Heart right ventricle (tissue), 16 donors: ENCODE measurements at regions not wholly inside any gene's neighbourhood (a gene's known extent, or its start where the extent isn't known, plus 50 kb on each side); places are given as distances from the start of the nearest gene placed in this dataset.
A peak's percentile ranks its signal among the peaks of the same experiment; 100 is the strongest.

ENCODE experiments used
- ATAC-seq, 8 donors: fragments of 200-7000 bp; cut with Tn5 transposase; one replicate each; pipeline ENCODE4 v1.9.1; 2020; ENCODE audit warnings: mild to moderate bottlenecking in 8 of 8, moderate library complexity in 8 of 8, moderate number of reproducible peaks in 1 of 8
- DNase-seq, 2 donors: peaks; one replicate each; pipeline ENCODE4 v3.0.0-alpha.2; 2020
- H3K27ac ChIP-seq, 10 donors: fragments of 200-600 bp; sonication (generic) in 2 of 10; one replicate each; pipeline versions ENCODE4 v1.5.0 to v1.8.0; 2020 to 2022; ENCODE audit warnings: mild to moderate bottlenecking in 3 of 10
- H3K27me3 ChIP-seq, 7 donors: fragments of 200-600 bp; one replicate each; pipeline ENCODE4 v1.8.0; 2021 to 2022; ENCODE audit warnings: mild to moderate bottlenecking in 2 of 7
- H3K36me3 ChIP-seq, 9 donors: fragments of 200-600 bp; sonication (generic) in 1 of 9; one replicate each; pipeline versions ENCODE4 v1.5.0 to v1.8.0; 2020 to 2022; ENCODE audit warnings: mild to moderate bottlenecking in 2 of 9
- H3K4me1 ChIP-seq, 9 donors: fragments of 200-600 bp; sonication (generic) in 1 of 9; one replicate each; pipeline versions ENCODE4 v1.5.0 to v1.8.0; 2020 to 2022; ENCODE audit warnings: mild to moderate bottlenecking in 4 of 9
- H3K4me3 ChIP-seq, 10 donors: fragments of 200-600 bp; sonication (generic) in 2 of 10; one replicate each; pipeline versions ENCODE4 v1.5.0 to v1.8.0; 2020 to 2022; ENCODE audit warnings: mild to moderate bottlenecking in 7 of 10, moderate library complexity in 2 of 10
- H3K9me3 ChIP-seq, 11 donors: fragments of 200-600 bp in 10 of 11; sonication (generic) in 2 of 11; one replicate each; pipeline versions ENCODE4 v1.5.0 to v1.8.0; 2013 to 2022; ENCODE audit warnings: mild to moderate bottlenecking in 2 of 11, control low read depth in 1 of 11, moderate library complexity in 1 of 11
- CTCF ChIP-seq, 9 donors: fragments of 200-600 bp; sonication (generic) in 2 of 9; IDR thresholded peaks; one replicate each; pipeline versions ENCODE4 v1.5.0 to v1.8.0; 2021 to 2022; ENCODE audit warnings: antibody characterized with exemption in 9 of 9, mild to moderate bottlenecking in 5 of 9, moderate library complexity in 1 of 9
- WGBS, 2 donors: extraction: QIAGEN DNeasy Blood & Tissue Kit; methylation state at CpG; one replicate each; pipeline ENCODE4 v1.1.7; 2013; ENCODE audit warnings: inconsistent platforms in 1 of 2; 5-methylcytosine and 5-hydroxymethylcytosine counted together
- intact Hi-C, 10 donors: fragments of 100-400 bp; cut with DNase I; formaldehyde crosslinking; loops; one replicate each; pipeline versions ENCODE4 v1.11.1 to v1.14.2; 2022
- donor health status: Arrhythmogenic right ventricular cardiomyopathy.
- donor health status: ischemic (EF 13 %, LVEDD 7.1; RV severe dilation, severe dysfunction).
- donor health status: healthy with polysubstance abuse.
- donor health status: DM: no; HTN: yes; CAD: no.
- donor health status: DM: no; HTN: no; CAD: no.
- donor health status: ischemic (EF 25% LVEDD 6.9; RV normal size, moderate dysfunction).
- donor health status: ischemic (EF 25% LVEDD 5.7; RV mildly dilated, moderate dysfunction).
- donor health status: healthy.
- donor health status: DM: yes; HTN: yes; CAD: no.
- donor health status: Ischemic cardiomyopathy.
- donor health status: ischemic (EF 35%, LVEDD 5.7; RV mildly dilated, moderate dysfunction).
- donor health status: nonischemic (EF 11% LVEDD 7.7; RV severe dilation, severe dysfunction).
- donor health status: DM: yes; HTN: yes; CAD: no.
- donor health status: PGD.
- donor health status: ischemic (EF 29% LVEDD 5.4; RV normal size, mild dysfunction).
- donor health status: nonischemic (EF 23%, LVEDD 6.1; RV moderate dilation, normal function).

- intact Hi-C loops: no loop called here
Observed at GRCh38 chr5:142408536-142408935, 83.7 kb upstream of the SPRY4 start.

DNA sequence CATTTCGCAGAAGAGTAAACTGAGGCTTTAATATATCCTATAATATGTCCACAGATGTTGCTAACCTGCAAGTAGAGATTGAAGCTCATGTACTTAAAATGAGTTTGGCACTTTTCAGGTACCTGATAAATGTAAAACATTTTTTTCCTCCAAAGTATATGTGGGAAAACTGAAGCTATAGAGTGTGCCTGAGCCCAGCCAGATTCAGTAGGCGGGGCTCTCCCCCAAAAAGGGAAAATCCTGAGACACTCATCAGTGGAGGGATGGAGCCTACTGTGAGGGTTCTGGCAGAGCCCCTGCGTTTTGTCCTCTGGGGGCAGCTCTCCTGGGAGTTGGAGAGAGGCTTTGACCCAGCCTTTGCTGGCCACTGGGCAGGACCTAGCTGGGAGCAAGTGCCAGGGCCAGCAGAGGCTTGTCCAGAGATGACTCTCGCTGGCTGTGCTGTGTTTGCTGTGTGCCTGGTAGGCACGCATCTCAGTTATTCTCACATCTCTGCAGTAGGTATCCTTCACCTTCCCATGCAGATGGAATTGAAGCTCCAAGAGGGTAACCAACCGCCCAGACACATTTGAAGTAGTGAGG lies 81.1 kb upstream of the SPRY4 start:
- intact Hi-C loops: no loop called here
- H3K4me3 ChIP-seq: no peak overlapping the region

More at GRCh38 chr5:142408536-142408935, 83.7 kb upstream of the SPRY4 start:
- DNase-seq (no peak), ATAC-seq (no peak)
- WGBS, 2 donors: 81 to 85% methylated on average over 7 of the region's 7 CpGs
- no peaks in the 10 kb centered on the region for H3K9me3 ChIP-seq
- no peak for TF ChIP-seq CTCF (IDR thresholded peaks at IDR 0.05)
- peaks cover 0 to 15% (median 0%) of the 10 kb centered on the region in 9 donors for H3K4me1 ChIP-seq
- H3K4me3 ChIP-seq: no peak overlapping the region
- H3K27ac ChIP-seq: no peak overlapping the region
- no peaks in the 10 kb centered on the region for H3K27me3 ChIP-seq
- H3K36me3 ChIP-seq: no peaks in the 10 kb centered on the region

DNA sequence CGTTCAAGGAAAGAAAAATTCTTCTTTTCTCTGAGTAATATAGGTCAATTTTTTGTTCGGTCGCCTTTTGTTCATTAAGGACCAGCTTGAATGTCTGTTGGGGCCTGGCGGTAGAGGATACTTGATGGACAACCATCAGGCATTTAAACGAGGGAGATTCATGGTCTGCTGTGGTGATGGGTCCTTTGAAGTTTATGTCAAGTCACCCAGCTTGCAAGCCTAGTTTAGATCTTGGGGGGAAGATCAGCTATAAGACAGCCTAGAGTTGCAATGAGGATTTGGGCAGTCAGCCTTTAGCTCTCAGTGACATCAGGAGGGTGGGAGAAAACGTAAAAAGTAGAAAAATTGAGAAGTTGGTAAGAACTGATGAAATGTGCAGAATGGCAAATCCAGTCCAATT lies 80.2 kb upstream of the SPRY4 start:
- peaks cover 0 to 13% (median 0%) of the 10 kb centered on the region in 9 donors for H3K4me1 ChIP-seq
- no peaks in the 10 kb centered on the region for H3K36me3 ChIP-seq
- H3K9me3 ChIP-seq: no peaks in the 10 kb centered on the region
- H3K27me3 ChIP-seq: no peaks in the 10 kb centered on the region
- ATAC-seq (no peak), DNase-seq (no peak)
- H3K4me3 ChIP-seq: no peak overlapping the region
- no peak for TF ChIP-seq CTCF (IDR thresholded peaks at IDR 0.05)
- H3K27ac ChIP-seq: peak overlapping the region in 4 of 10 donors; percentile 35 to 65 (median 58)
- 71 to 80% methylated on average over 6 of the region's 6 CpGs for WGBS, 2 donors
- intact Hi-C loops: no loop called here

More for the DNA sequence above, 81.1 kb upstream of the SPRY4 start:
- H3K36me3 ChIP-seq: no peaks in the 10 kb centered on the region
- no peak overlapping the region for H3K27ac ChIP-seq
- H3K9me3 ChIP-seq: no peaks in the 10 kb centered on the region
- DNase-seq: no peak
- 90 to 96% methylated on average over 6 of the region's 6 CpGs for WGBS, 2 donors
- peak in 1 of 8 donors; percentile 29 for ATAC-seq
- peaks cover 0 to 9% (median 0%) of the 10 kb centered on the region in 9 donors for H3K4me1 ChIP-seq
- no peak for TF ChIP-seq CTCF (IDR thresholded peaks at IDR 0.05)
- no peaks in the 10 kb centered on the region for H3K27me3 ChIP-seq

- H3K9me3 ChIP-seq: no peaks in the 10 kb centered on the region
- H3K27me3 ChIP-seq: no peaks in the 10 kb centered on the region
- H3K27ac ChIP-seq: peak overlapping the region in 8 of 10 donors; percentile 30 to 65 (median 52)
- TF ChIP-seq CTCF (IDR thresholded peaks at IDR 0.05): no peak
- no peaks in the 10 kb centered on the region for H3K36me3 ChIP-seq
- no peak overlapping the region for H3K4me3 ChIP-seq
- WGBS, 2 donors: 59 to 66% methylated on average over 14 of the region's 14 CpGs
- intact Hi-C loops: no loop called here
- DNase-seq (no peak), ATAC-seq (peak in 5 of 8 donors; percentile 51 to 71 (median 62))
- peaks cover 0 to 13% (median 0%) of the 10 kb centered on the region in 9 donors for H3K4me1 ChIP-seq
Observed at GRCh38 chr5:142404046-142404477, 79.2 kb upstream of the SPRY4 start.
